GM10248 (cell line): ENCODE measurements at regions not wholly inside any gene's neighbourhood (a gene's known extent, or its start where the extent isn't known, plus 50 kb on each side); places are given as distances from the start of the nearest gene placed in this dataset.

Source experiments
- CTCF ChIA-PET: fragments of 300-600 bp; sonication (Branson Sonifier 250); formaldehyde crosslinking; extraction: SDS; loops from one replicate; lab custom pipeline; 2021; ENCODE audit warnings: antibody characterized with exemption; lab: Yijun Ruan, JAX
- POLR2A ChIA-PET: fragments of 350-650 bp; sonication (Branson Sonifier 250); formaldehyde crosslinking; extraction: SDS; loops from one replicate; lab custom pipeline; 2020; ENCODE audit warnings: antibody characterized with exemption; lab: Yijun Ruan, JAX
- DNase-seq: peaks from one replicate; pipeline ENCODE4 v3.0.0; 2012; ENCODE audit errors: extremely low spot score
- CTCF ChIP-seq: IDR thresholded peaks from 2 replicates; pipeline ENCODE4 v1.5.1; 2012; ENCODE audit warnings: mild to moderate bottlenecking, low read depth; ENCODE audit errors: extremely low read depth, missing control alignments, control extremely low read depth

GRCh38 chr4:1575418-1576303, 108.5 kb downstream of the FAM53A start:
- ChIA-PET CTCF (no interaction called here), POLR2A (no interaction called here)
- no peak for DNase-seq
- TF ChIP-seq CTCF = no peak

- CTCF ChIA-PET = no interaction called here
- POLR2A ChIA-PET = no interaction called here
- no peak for DNase-seq
- TF ChIP-seq CTCF = no peak
These were observed 109.3 kb downstream of the FAM53A start for GRCh38 chr4:1574601-1575417.

GRCh38 chr4:1573830-1574459, 110.2 kb downstream of the FAM53A start:
- no peak for DNase-seq
- POLR2A ChIA-PET = no interaction called here
- TF ChIP-seq CTCF = no peak
- CTCF ChIA-PET = no interaction called here

GRCh38 chr4:1572964-1573720, 111.0 kb downstream of the FAM53A start:
- ChIA-PET CTCF (no interaction called here), POLR2A (interaction anchor here (0.5 kb wide), 1 partner anchor 130 kb away, joined by 3 read pairs; no protein-coding TSS in a partner anchor)
- no peak for TF ChIP-seq CTCF
- DNase-seq = no peak

- no peak for TF ChIP-seq CTCF
- DNase-seq = no peak
- POLR2A ChIA-PET = no interaction called here
- CTCF ChIA-PET = no interaction called here
These were observed 111.6 kb downstream of the FAM53A start for GRCh38 chr4:1572521-1572920.

- DNase-seq = no peak
- no peak for TF ChIP-seq CTCF
- ChIA-PET POLR2A (no interaction called here), CTCF (no interaction called here)
These were observed 112.1 kb downstream of the FAM53A start for GRCh38 chr4:1572010-1572385.
